ENCODE measurements at regions not wholly inside any gene's neighbourhood (a gene's known extent, or its start where the extent isn't known, plus 50 kb on each side); places are given as distances from the start of the nearest gene placed in this dataset.

DNA sequence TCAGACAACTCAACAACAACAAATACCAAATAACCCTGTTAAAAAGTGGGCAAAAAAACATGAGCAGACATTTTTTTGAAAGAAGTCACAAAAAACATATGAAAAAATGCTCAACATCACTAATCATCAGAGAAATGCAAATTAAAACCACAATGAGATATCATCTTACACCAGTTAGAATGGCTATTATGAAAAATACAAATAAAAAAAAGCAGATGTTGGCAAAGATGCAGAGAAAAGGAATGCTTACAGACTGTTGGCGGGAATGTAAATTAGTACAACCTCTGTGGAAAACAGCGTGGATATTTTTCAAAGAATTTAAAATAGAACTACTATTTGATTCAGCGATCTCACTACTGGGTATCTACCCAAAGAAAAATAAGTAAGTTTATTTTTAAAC is 114.0 kb downstream of the SLC38A4 start:
- no peak for ATAC-seq

DNA sequence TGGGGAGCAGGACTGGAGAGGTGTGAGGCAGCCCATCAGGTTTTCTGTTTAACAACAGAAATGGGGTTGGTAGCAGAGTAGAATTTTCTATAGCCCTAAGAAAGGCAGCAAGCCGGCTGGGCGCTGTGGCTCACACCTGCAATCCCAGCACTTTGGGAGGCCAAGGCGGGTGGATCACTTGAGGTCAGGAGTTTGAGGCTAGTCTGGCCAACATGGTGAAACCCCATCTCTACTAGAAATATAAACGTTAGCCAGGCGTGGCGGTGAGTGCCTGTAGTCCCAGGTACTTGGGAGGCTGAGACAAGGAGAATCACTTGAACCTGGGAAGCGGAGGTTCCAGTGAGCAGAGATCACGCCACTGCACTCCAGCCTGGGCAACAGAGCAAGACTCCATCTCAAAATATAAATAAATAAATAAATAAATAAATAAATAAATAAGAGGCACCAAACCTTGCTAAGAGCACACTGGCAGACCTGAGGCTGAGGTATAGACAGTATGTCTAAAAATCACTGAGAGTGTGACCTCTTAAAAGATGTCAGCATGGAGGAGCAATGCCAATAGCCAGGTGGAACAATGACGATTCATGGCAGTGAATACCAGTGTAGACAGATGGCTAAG is 115.6 kb downstream of the SLC38A4 start:
- Histone ChIP-seq H3K36me3 (no peaks in the 10 kb centered on the region), H3K9me3 (no peaks in the 10 kb centered on the region), H3K27ac (no peak overlapping the region), H3K4me3 (no peak overlapping the region), H3K4me1 (no peaks in the 10 kb centered on the region), H3K27me3 (no peaks in the 10 kb centered on the region)
- WGBS (ENCODE audit: insufficient coverage, low coverage, low lambda C conversion rate, missing lambda C conversion rate), result 80% methylated on average over 2 of the region's 9 CpGs
- ATAC-seq (no peak), DNase-seq (no peak)
- intact Hi-C loops (cut with DNase I), result no loop called here
- TF ChIP-seq, protein P1, sequence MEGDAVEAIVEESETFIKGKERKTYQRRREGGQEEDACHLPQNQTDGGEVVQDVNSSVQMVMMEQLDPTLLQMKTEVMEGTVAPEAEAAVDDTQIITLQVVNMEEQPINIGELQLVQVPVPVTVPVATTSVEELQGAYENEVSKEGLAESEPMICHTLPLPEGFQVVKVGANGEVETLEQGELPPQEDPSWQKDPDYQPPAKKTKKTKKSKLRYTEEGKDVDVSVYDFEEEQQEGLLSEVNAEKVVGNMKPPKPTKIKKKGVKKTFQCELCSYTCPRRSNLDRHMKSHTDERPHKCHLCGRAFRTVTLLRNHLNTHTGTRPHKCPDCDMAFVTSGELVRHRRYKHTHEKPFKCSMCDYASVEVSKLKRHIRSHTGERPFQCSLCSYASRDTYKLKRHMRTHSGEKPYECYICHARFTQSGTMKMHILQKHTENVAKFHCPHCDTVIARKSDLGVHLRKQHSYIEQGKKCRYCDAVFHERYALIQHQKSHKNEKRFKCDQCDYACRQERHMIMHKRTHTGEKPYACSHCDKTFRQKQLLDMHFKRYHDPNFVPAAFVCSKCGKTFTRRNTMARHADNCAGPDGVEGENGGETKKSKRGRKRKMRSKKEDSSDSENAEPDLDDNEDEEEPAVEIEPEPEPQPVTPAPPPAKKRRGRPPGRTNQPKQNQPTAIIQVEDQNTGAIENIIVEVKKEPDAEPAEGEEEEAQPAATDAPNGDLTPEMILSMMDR (IDR thresholded peaks at IDR 0.05), result no peak
- no peak for TF ChIP-seq POLR2A (IDR thresholded peaks at IDR 0.05)

More for the DNA sequence above, 114.0 kb downstream of the SLC38A4 start:
- 79% methylated on average over 3 of the region's 3 CpGs for WGBS (ENCODE audit: insufficient coverage, low coverage, low lambda C conversion rate, missing lambda C conversion rate)
- Histone ChIP-seq H3K4me1 (no peaks in the 10 kb centered on the region), H3K9me3 (no peaks in the 10 kb centered on the region), H3K4me3 (no peak overlapping the region), H3K36me3 (no peaks in the 10 kb centered on the region), H3K27me3 (no peaks in the 10 kb centered on the region), H3K27ac (no peak overlapping the region)
- intact Hi-C loops (cut with DNase I), result no loop called here
- DNase-seq, result no peak
- no peak for TF ChIP-seq POLR2A (IDR thresholded peaks at IDR 0.05)
- TF ChIP-seq, protein P1 (IDR thresholded peaks at IDR 0.05), result no peak

DNA sequence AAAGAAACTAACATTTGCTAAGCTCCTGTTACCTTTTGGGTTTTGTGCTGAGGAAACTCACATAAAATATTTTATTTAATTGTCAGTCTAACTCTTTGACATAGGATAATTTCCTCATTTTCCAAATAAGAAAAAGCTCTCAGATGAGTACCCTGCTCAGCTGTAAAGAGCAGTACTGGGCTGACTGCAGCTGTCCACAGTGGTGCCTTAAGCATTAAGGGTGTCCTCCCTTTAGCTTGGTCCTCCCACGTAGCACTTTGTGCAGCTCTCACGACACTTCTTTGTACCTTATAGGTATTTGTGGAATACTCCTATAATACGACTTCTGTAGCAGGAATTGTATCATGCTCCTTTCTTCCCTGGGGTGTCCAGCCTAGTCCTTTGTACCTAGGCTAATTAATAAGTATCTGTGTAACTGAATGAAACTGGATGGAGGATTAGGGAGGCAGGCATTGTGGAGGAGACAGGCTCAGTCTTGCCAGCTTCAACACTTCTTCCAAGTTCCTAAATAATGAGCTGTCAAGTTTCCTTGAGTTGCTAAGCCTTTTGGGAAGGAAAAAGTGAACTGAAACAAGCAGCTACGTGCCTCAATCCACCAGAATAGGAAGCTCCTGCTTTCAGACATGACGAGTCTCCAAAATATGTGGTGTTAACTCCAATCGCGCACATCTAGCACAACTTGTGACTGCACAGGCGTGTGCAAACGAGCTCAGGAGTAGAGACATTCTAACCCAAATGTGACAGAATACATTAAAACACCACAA is 123.0 kb downstream of the SLC38A4 start:
- H3K4me3 ChIP-seq, result no peak overlapping the region
- H3K4me1 ChIP-seq, result no peaks in the 10 kb centered on the region
- ATAC-seq, result peak in 2 of 4 donors; percentile 37 to 59
- 84% methylated on average over 9 of the region's 9 CpGs for WGBS (ENCODE audit: insufficient coverage, low coverage, low lambda C conversion rate, missing lambda C conversion rate)
- no peaks in the 10 kb centered on the region for H3K36me3 ChIP-seq
- DNase-seq, result no peak
- TF ChIP-seq, protein P1 (IDR thresholded peaks at IDR 0.05), result no peak
- TF ChIP-seq POLR2A (IDR thresholded peaks at IDR 0.05), result no peak
- no peak overlapping the region for H3K27ac ChIP-seq
- no peaks in the 10 kb centered on the region for H3K9me3 ChIP-seq
- no peaks in the 10 kb centered on the region for H3K27me3 ChIP-seq
- intact Hi-C loops (cut with DNase I), result no loop called here

DNA sequence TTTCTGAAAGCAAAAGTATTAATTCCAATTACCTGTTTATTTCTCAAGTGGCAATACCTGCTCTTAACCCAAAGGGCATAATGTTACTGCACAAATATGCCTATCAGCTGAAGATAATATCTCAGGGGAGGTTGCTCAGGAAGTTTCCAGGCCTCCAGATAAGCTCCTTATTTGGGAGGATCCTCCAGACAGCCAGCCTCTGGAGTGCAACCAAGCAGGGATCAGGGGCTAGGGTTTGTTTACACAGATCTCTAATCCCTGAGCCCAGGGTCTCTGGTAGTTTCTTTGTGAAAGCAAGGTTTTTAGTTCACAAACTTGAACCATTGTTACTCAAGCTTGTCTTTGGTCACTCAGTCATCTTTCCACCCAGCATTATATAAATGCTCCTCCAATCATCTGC is 124.4 kb downstream of the SLC38A4 start:
- H3K27ac ChIP-seq, result no peak overlapping the region
- DNase-seq (no peak), ATAC-seq (no peak)
- no peaks in the 10 kb centered on the region for H3K4me1 ChIP-seq
- no peaks in the 10 kb centered on the region for H3K36me3 ChIP-seq
- H3K27me3 ChIP-seq, result no peaks in the 10 kb centered on the region
- intact Hi-C loops (cut with DNase I), result no loop called here
- no peak overlapping the region for H3K4me3 ChIP-seq
- H3K9me3 ChIP-seq, result no peaks in the 10 kb centered on the region
- TF ChIP-seq, protein P1 (IDR thresholded peaks at IDR 0.05), result no peak
- no peak for TF ChIP-seq POLR2A (IDR thresholded peaks at IDR 0.05)

Data from right lobe of liver (tissue), 6 donors.